ENCODE measurements at regions not wholly inside any gene's neighbourhood (a gene's known extent, or its start where the extent isn't known, plus 50 kb on each side); places are given as distances from the start of the nearest gene placed in this dataset.

- TF ChIP-seq CTCF (IDR thresholded peaks at IDR 0.05) (no peak), POLR2A (IDR thresholded peaks at IDR 0.05) (no peak)
Observed at GRCh38 chr15:22243440-22244130, 163.3 kb downstream of the OR4M2 start.

Data from testis (tissue), 2 donors.